Tibial nerve (tissue), 3 donors: ENCODE measurements at regions not wholly inside any gene's neighbourhood (a gene's known extent, or its start where the extent isn't known, plus 50 kb on each side); places are given as distances from the start of the nearest gene placed in this dataset.

Experiments
- POLR2A ChIP-seq, 2 donors: fragments of 450-650 bp; IDR thresholded peaks; one replicate each; pipeline ENCODE4 v1.6.1; 2017; ENCODE audit warnings: antibody characterized with exemption in 2 of 2, mild to moderate bottlenecking in 2 of 2, moderate library complexity in 2 of 2
- TF ChIP-seq, protein P1 (sequence below), 5 experiments: fragments of 200-600 bp in 3 of 5; fragments of 450-650 bp in 2 of 5; sonication (generic) in 3 of 5; IDR thresholded peaks; one replicate each; pipeline ENCODE4 v1.5.1; 2016 to 2019; ENCODE audit warnings: antibody characterized with exemption in 5 of 5, mild to moderate bottlenecking in 3 of 5, moderate library complexity in 2 of 5

GRCh38 chr5:92468295-92468694 lies 1085.2 kb upstream of the ARRDC3 start:
- TF ChIP-seq, protein P1, sequence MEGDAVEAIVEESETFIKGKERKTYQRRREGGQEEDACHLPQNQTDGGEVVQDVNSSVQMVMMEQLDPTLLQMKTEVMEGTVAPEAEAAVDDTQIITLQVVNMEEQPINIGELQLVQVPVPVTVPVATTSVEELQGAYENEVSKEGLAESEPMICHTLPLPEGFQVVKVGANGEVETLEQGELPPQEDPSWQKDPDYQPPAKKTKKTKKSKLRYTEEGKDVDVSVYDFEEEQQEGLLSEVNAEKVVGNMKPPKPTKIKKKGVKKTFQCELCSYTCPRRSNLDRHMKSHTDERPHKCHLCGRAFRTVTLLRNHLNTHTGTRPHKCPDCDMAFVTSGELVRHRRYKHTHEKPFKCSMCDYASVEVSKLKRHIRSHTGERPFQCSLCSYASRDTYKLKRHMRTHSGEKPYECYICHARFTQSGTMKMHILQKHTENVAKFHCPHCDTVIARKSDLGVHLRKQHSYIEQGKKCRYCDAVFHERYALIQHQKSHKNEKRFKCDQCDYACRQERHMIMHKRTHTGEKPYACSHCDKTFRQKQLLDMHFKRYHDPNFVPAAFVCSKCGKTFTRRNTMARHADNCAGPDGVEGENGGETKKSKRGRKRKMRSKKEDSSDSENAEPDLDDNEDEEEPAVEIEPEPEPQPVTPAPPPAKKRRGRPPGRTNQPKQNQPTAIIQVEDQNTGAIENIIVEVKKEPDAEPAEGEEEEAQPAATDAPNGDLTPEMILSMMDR (IDR thresholded peaks at IDR 0.05) = no peak
- TF ChIP-seq POLR2A (IDR thresholded peaks at IDR 0.05) = no peak
